ENCODE measurements at regions not wholly inside any gene's neighbourhood (a gene's known extent, or its start where the extent isn't known, plus 50 kb on each side); places are given as distances from the start of the nearest gene placed in this dataset.

- H3K4me3 ChIP-seq (ENCODE audit: low read depth, low read length) = no peak overlapping the region
- no peak for TF ChIP-seq CTCF (IDR thresholded peaks at IDR 0.05; ENCODE audit: low read depth, low read length)
Measured at GRCh38 chr1:112268408-112268807, 127.6 kb upstream of the CTTNBP2NL start.

DNA sequence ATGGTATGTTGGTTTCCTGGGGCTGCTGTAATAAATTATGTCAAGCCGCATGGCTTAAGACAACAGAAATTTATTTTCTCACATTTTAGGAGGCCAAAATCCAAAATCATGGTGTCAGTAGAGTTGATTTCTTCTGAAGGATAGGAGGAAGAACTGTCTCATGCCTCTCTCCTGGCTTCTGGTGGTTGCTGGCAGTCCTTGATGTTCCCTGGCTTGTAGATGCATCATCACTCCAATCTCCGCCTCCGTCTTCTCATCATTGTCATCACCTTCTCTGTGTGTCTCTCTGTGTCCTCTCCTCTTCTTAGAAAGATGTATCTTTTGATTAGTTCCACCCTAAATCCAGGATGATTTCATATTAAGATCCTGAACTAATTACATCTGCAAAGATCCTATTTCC lies 124.7 kb upstream of the CTTNBP2NL start:
- no peak overlapping the region for H3K4me3 ChIP-seq (ENCODE audit: low read depth, low read length)
- TF ChIP-seq CTCF (IDR thresholded peaks at IDR 0.05; ENCODE audit: low read depth, low read length) = no peak

DNA sequence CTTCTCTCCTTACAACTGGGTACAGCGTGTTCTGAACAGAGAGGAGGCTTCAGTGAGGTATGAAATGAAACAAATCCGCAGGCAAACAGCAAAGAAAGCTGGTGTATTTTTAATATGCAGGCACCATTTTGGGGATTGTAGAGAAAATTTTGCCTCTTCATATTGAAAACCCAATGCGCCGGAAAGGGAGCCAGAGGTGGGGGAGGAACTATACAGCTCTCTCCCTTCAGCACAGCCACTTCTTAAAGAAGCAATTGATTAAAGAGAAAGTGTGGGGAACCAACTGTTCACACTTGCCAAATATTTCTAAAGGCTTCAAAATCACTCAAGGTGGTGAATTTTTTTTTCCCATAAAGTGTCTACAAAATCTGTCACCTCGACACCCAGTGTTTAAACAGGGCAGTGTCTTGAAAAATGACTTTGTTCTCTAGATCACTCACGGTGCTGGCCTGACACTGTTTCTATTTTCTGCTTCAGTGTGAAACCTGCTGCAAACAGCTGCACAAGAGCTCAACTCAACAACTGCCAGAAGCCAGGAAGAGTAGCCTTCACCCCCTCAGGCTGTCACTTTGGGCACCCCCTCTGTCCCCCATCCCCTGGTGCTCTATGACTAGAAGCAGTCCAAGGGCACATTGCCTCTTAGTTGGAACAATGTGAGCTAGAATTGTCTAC lies 123.8 kb upstream of the CTTNBP2NL start:
- no peak overlapping the region for H3K4me3 ChIP-seq (ENCODE audit: low read depth, low read length)
- no peak for TF ChIP-seq CTCF (IDR thresholded peaks at IDR 0.05; ENCODE audit: low read depth, low read length)

DNA sequence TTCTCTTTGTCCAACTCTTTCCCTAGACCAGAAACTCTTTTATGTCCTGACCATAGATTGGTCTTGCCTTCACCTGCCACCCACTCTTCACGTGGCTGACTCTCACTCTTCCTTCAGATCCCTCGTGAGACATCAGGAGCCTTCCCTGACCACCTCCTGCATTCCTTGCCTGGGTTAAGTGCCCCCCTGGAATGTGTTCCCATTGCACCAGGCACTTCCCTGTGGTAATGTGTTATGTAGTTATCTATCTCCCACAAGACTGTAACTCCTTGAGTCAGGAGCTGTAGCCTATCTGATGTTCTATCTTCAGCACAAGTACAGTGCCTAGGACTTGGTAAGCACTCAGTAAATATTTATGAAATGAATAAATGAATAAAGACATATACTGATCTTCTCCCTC lies 111.2 kb upstream of the CTTNBP2NL start:
- H3K4me3 ChIP-seq (ENCODE audit: low read depth, low read length) = no peak overlapping the region
- TF ChIP-seq CTCF (IDR thresholded peaks at IDR 0.05; ENCODE audit: low read depth, low read length) = no peak

- no peak overlapping the region for H3K4me3 ChIP-seq (ENCODE audit: low read depth, low read length)
- TF ChIP-seq CTCF (IDR thresholded peaks at IDR 0.05; ENCODE audit: low read depth, low read length) = no peak
Measured at GRCh38 chr1:112285316-112285715, 110.7 kb upstream of the CTTNBP2NL start.

GRCh38 chr1:112285746-112286145 lies 110.3 kb upstream of the CTTNBP2NL start:
- TF ChIP-seq CTCF (IDR thresholded peaks at IDR 0.05; ENCODE audit: low read depth, low read length) = no peak
- H3K4me3 ChIP-seq (ENCODE audit: low read depth, low read length) = no peak overlapping the region

DNA sequence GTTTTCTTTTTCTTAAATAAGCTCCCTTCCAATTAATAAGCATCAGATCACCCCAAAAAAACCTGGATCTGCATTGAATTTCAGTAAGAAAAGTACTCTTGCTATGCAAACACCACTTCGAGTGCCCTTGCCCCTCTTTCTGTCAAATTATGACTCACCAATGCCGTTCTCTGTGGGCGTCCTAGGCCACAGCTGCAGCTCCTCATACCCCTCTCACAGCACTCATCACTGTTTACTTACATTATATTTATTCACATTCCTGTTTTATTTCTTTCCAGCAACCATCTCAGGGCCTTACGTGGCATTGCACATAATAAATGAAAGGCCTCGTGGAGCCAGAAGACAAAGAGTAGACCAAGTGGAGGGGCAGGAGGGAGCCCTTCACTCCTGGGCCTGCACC lies 99.1 kb upstream of the CTTNBP2NL start:
- no peak for TF ChIP-seq CTCF (IDR thresholded peaks at IDR 0.05; ENCODE audit: low read depth, low read length)
- H3K4me3 ChIP-seq (ENCODE audit: low read depth, low read length) = no peak overlapping the region
